H9 (cell line): ENCODE measurements at regions not wholly inside any gene's neighbourhood (a gene's known extent, or its start where the extent isn't known, plus 50 kb on each side); places are given as distances from the start of the nearest gene placed in this dataset.

Experiments
- DNase-seq: peaks from one replicate; pipeline ENCODE4 v3.0.0-alpha.2; 2017
- H2AFZ ChIP-seq: one replicate; pipeline ENCODE4 v1.6.1; 2013; ENCODE audit warnings: mild to moderate bottlenecking, low read length, control low read depth, moderate library complexity
- H2AK5ac ChIP-seq: 2 replicates; pipeline ENCODE4 v1.6.1; 2013; ENCODE audit warnings: low read length, control low read depth, mixed read lengths; ENCODE audit not compliant: insufficient read length
- H2BK120ac ChIP-seq: one replicate; pipeline ENCODE4 v1.6.1; 2013; ENCODE audit warnings: low read depth, mild to moderate bottlenecking, low read length, control low read depth, inconsistent platforms; ENCODE audit not compliant: poor library complexity, severe bottlenecking
- H2BK12ac ChIP-seq: 2 replicates; pipeline ENCODE4 v1.6.1; 2013; ENCODE audit warnings: low read length, control low read depth, mixed read lengths, low read depth; ENCODE audit not compliant: insufficient read length
- H2BK15ac ChIP-seq: 2 replicates; pipeline ENCODE4 v1.6.1; 2013; ENCODE audit warnings: low read depth, low read length, control low read depth
- H2BK20ac ChIP-seq: one replicate; pipeline ENCODE4 v1.6.1; 2013; ENCODE audit warnings: low read depth, mild to moderate bottlenecking, low read length, control low read depth, inconsistent platforms; ENCODE audit not compliant: poor library complexity, severe bottlenecking
- H2BK5ac ChIP-seq: 2 replicates; pipeline ENCODE4 v1.6.1; 2013; ENCODE audit warnings: low read length, control low read depth, mixed read lengths; ENCODE audit not compliant: insufficient read length
- H3K14ac ChIP-seq: 2 replicates; pipeline ENCODE4 v1.6.1; 2013; ENCODE audit warnings: low read length, control low read depth; ENCODE audit not compliant: insufficient read depth
- H3K18ac ChIP-seq: 2 replicates; pipeline ENCODE4 v1.6.1; 2013; ENCODE audit warnings: low read depth, mild to moderate bottlenecking, mixed read lengths, low read length, control low read depth; ENCODE audit not compliant: insufficient read length
- H3K23ac ChIP-seq: 2 replicates; pipeline ENCODE4 v1.6.1; 2013; ENCODE audit warnings: low read length, control low read depth, mixed read lengths, low read depth; ENCODE audit not compliant: insufficient read length
- H3K23me2 ChIP-seq: 2 replicates; pipeline ENCODE4 v1.6.1; 2013; ENCODE audit warnings: low read depth, mild to moderate bottlenecking, mixed read lengths, low read length, control low read depth; ENCODE audit not compliant: insufficient read length, poor library complexity, severe bottlenecking
- H3K27ac ChIP-seq: 2 replicates; pipeline ENCODE4 v1.5.1; 2013; ENCODE audit warnings: low read length, control low read depth, mixed read lengths, low read depth; ENCODE audit not compliant: insufficient read length
- H3K27me3 ChIP-seq: 2 replicates; pipeline ENCODE4 v1.6.1; 2013; ENCODE audit warnings: low read length, control low read depth, inconsistent platforms; ENCODE audit not compliant: insufficient read depth
- H3K4ac ChIP-seq: 2 replicates; pipeline ENCODE4 v1.6.1; 2013; ENCODE audit warnings: low read depth, mild to moderate bottlenecking, control low read depth, inconsistent platforms, low read length, moderate library complexity
- H3K4me1 ChIP-seq: 2 replicates; pipeline ENCODE4 v1.6.1; 2013; ENCODE audit warnings: low read length, control low read depth, inconsistent platforms; ENCODE audit not compliant: insufficient read depth
- H3K4me2 ChIP-seq: 2 replicates; pipeline ENCODE4 v1.6.1; 2013; ENCODE audit warnings: low read length, control low read depth, mixed read lengths; ENCODE audit not compliant: insufficient read length, insufficient read depth
- H3K56ac ChIP-seq: 2 replicates; pipeline ENCODE4 v1.6.1; 2013; ENCODE audit warnings: low read depth, mild to moderate bottlenecking, mixed read lengths, low read length, control low read depth; ENCODE audit not compliant: insufficient read length
- H3K79me1 ChIP-seq: 2 replicates; pipeline ENCODE4 v1.6.1; 2013; ENCODE audit warnings: low read depth, mild to moderate bottlenecking, moderate library complexity, low read length, control low read depth, inconsistent platforms; ENCODE audit not compliant: insufficient read depth, poor library complexity, severe bottlenecking
- H3K79me2 ChIP-seq: 2 replicates; pipeline ENCODE4 v1.6.1; 2013; ENCODE audit warnings: low read length, control low read depth, inconsistent platforms; ENCODE audit not compliant: insufficient read depth
- H3K9ac ChIP-seq: 2 replicates; pipeline ENCODE4 v1.6.1; 2013; ENCODE audit warnings: low read length, control low read depth, mixed read lengths; ENCODE audit not compliant: insufficient read length; ENCODE audit errors: extremely low read depth
- H3K9me3 ChIP-seq: one replicate; pipeline ENCODE4 v1.6.1; 2013; ENCODE audit warnings: low read depth, low read length, inconsistent platforms; ENCODE audit not compliant: control insufficient read depth
- H3T11ph ChIP-seq: one replicate; pipeline ENCODE4 v1.6.1; 2013; ENCODE audit warnings: mild to moderate bottlenecking, low read length, control low read depth, inconsistent platforms
- H4K20me1 ChIP-seq: one replicate; pipeline ENCODE4 v1.6.1; 2013; ENCODE audit not compliant: control insufficient read depth, insufficient read length, insufficient read depth
- H4K5ac ChIP-seq: 2 replicates; pipeline ENCODE4 v1.6.1; 2013; ENCODE audit warnings: low read depth, mild to moderate bottlenecking, mixed read lengths, low read length, control low read depth; ENCODE audit not compliant: insufficient read length
- H4K8ac ChIP-seq: replicated peaks from 2 replicates; pipeline ENCODE4 v1.6.1; 2013; ENCODE audit warnings: low read length, control low read depth, mixed read lengths, low read depth; ENCODE audit not compliant: insufficient read length
- H4K91ac ChIP-seq: 2 replicates; pipeline ENCODE4 v1.6.1; 2013; ENCODE audit warnings: low read depth, mild to moderate bottlenecking, moderate library complexity, mixed read lengths, low read length, control low read depth; ENCODE audit not compliant: insufficient read length
- H3K27ac Mint-ChIP-seq, 3 experiments: 2 replicates in 2 of 3; 3 replicates in 1 of 3; pipeline ENCODE4 v1.8.0; 2020 to 2021; ENCODE audit warnings: mixed read lengths in 3 of 3, mild to moderate bottlenecking in 1 of 3, moderate library complexity in 1 of 3
- H3K27me3 Mint-ChIP-seq: 2 replicates; pipeline ENCODE4 v1.8.0; 2021; ENCODE audit warnings: low read depth, mild to moderate bottlenecking, moderate library complexity, mixed read lengths
- H3K36me3 Mint-ChIP-seq, 3 experiments: 2 replicates in 2 of 3; 3 replicates in 1 of 3; pipeline ENCODE4 v1.8.0; 2020 to 2021; ENCODE audit warnings: low read depth in 3 of 3, mixed read lengths in 3 of 3; ENCODE audit not compliant: insufficient read depth in 1 of 3
- H3K4me1 Mint-ChIP-seq, 2 experiments: 2 replicates each; pipeline ENCODE4 v1.8.0; 2020; ENCODE audit warnings: mixed read lengths in 2 of 2
- H3K4me3 Mint-ChIP-seq, 2 experiments: 2 replicates in 1 of 2; 3 replicates in 1 of 2; pipeline ENCODE4 v1.8.0; 2020 to 2021; ENCODE audit warnings: mild to moderate bottlenecking in 2 of 2, mixed read lengths in 2 of 2, moderate library complexity in 1 of 2
- H3K9me3 Mint-ChIP-seq, 2 experiments: 2 replicates in 1 of 2; 3 replicates in 1 of 2; pipeline ENCODE4 v1.8.0; 2020; ENCODE audit warnings: mild to moderate bottlenecking in 2 of 2, mixed read lengths in 2 of 2, moderate library complexity in 1 of 2
- CTCF ChIP-seq: fragments of 200-600 bp; sonication (generic); conservative IDR thresholded peaks from 3 replicates; pipeline ENCODE4 v1.8.0; 2021; ENCODE audit warnings: antibody characterized with exemption, mild to moderate bottlenecking
- WGBS: extraction: QIAGEN DNeasy Blood & Tissue Kit; methylation state at CpG from one replicate; pipeline ENCODE4 v1.1.7; 2013; ENCODE audit warnings: missing lambda C conversion rate, low lambda C conversion rate, mixed read lengths; ENCODE audit not compliant: insufficient read length; ENCODE audit errors: extremely low coverage; 5-methylcytosine and 5-hydroxymethylcytosine counted together

GRCh38 chr5:93082981-93083380, 498.0 kb downstream of the NR2F1-AS1 start:
- H3K27me3 Mint-ChIP-seq, result no peaks in the 10 kb centered on the region

More at GRCh38 chr5:93082981-93083380, 498.0 kb downstream of the NR2F1-AS1 start:
- H3K27me3 ChIP-seq, result no peaks in the 10 kb centered on the region
- Mint-ChIP-seq H3K4me1 (no peaks in the 10 kb centered on the region), H3K4me3 (no peak overlapping the region), H3K36me3 (no peaks in the 10 kb centered on the region), H3K27ac (no peak overlapping the region), H3K9me3 (no peaks in the 10 kb centered on the region)
- no peak overlapping the region for H3K9ac ChIP-seq
- WGBS, result no CpG with 5 or more reads among the region's 2 CpGs
- no peak for TF ChIP-seq CTCF
- no peak overlapping the region for H2AK5ac ChIP-seq
- H3K18ac ChIP-seq, result no peak overlapping the region
- H2BK120ac ChIP-seq, result no peak overlapping the region
- H3K79me2 ChIP-seq, result no peaks in the 10 kb centered on the region
- no peak overlapping the region for H4K91ac ChIP-seq
- H3K4me2 ChIP-seq, result no peak overlapping the region
- no peaks in the 10 kb centered on the region for H3K4me1 ChIP-seq
- no peak overlapping the region for H2BK20ac ChIP-seq
- no peak overlapping the region for H3K14ac ChIP-seq
- H2BK5ac ChIP-seq, result no peak overlapping the region
- no peak overlapping the region for H3K56ac ChIP-seq
- no peak overlapping the region for H3T11ph ChIP-seq
- no peak for DNase-seq
- H3K23me2 ChIP-seq, result no peaks in the 10 kb centered on the region
- H2AFZ ChIP-seq, result no peak overlapping the region
- H2BK12ac ChIP-seq, result no peak overlapping the region
- no peak overlapping the region for H4K5ac ChIP-seq
- no peak overlapping the region for H3K23ac ChIP-seq
- H3K27ac ChIP-seq, result no peak overlapping the region
- H4K8ac ChIP-seq, result no peak overlapping the region
- no peak overlapping the region for H2BK15ac ChIP-seq
- H3K79me1 ChIP-seq, result no peaks in the 10 kb centered on the region
- H4K20me1 ChIP-seq, result no peaks in the 10 kb centered on the region
- H3K4ac ChIP-seq, result no peak overlapping the region
- H3K9me3 ChIP-seq, result no peaks in the 10 kb centered on the region
